ENCODE measurements at regions not wholly inside any gene's neighbourhood (a gene's known extent, or its start where the extent isn't known, plus 50 kb on each side); places are given as distances from the start of the nearest gene placed in this dataset.
"Not testable (repeated sequence)": the region's sequence is repeated elsewhere in the genome, so short reads cannot be mapped to it uniquely, and the experiment has no call there.

DNA sequence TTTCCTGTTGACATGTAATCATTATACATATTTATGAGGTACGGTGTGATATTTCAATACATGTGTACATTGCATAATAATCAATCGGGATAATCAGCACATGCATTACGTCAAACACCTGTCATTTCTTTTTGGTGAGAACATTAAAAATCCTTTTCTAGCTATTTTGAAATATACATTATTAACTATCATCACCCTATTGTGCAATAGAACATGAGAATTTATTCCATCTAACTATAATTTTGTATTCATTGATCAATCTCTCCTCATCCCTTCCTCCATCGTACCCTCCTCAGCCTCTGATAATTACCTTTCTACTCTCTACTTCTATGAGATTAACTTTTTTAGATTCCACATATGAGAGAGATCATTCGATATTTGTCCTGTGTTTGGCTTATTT, 170.9 kb upstream of the GHR start:
- no peak for DNase-seq

DNA sequence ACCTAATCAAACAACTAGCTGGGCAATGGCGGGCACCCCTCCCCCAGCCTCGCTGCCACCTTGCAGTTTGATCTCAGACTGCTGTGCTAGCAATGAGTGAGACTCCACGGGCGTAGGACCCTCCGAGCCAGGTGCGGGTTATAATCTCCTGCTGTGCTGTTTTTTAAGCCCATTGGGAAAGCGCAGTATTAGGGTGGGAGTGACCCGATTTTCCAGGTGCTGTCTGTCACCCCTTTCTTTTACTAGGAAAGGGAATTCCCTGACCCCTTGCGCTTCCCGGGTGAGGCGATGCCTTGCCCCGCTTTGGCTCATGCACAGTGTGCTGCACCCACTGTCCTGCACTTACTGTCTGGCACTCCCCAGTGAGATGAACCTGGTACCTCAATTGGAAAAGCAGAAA, 163.3 kb upstream of the GHR start:
- not testable (repeated sequence) for DNase-seq

DNA sequence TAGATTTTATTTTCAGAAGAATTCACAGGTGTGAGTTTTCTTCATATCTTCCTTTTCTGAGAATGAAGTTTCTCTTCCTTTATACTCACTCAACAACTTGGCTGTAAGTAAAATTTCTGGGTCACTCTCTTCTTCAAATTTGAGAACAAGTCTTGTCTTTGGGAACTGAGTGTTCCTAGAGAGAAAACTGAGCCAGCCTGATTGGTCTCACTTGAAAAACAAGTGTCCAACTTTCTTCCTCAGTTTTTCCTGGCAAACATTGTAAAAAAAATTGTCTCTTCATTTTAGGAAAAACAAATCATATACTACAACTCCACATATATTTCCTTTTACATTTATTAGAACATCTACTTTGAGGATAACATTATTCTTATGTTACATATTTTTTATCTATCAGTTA, 156.1 kb upstream of the GHR start:
- no peak for DNase-seq

DNA sequence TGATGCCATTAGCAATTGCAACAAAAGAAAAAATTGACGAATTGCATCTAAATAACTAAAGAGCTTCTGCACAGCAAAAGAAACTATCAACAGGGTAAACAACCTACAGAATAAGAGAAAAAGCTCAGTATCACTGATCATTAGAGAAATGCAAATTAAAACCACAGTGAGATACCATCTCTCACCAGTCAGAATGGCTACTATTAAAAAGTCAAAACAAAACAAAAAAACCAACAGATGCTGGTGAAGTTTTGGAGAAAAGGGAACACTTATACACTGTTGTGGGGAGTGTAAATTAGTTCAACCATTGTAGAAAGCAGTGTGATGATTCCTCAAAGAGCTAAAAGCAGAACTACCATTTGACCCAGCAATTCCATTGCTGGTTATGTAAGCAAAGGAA, 155.1 kb upstream of the GHR start:
- DNase-seq: not testable (repeated sequence)

GRCh38 chr5:42268630-42269029, 154.6 kb upstream of the GHR start:
- no peak for DNase-seq

DNA sequence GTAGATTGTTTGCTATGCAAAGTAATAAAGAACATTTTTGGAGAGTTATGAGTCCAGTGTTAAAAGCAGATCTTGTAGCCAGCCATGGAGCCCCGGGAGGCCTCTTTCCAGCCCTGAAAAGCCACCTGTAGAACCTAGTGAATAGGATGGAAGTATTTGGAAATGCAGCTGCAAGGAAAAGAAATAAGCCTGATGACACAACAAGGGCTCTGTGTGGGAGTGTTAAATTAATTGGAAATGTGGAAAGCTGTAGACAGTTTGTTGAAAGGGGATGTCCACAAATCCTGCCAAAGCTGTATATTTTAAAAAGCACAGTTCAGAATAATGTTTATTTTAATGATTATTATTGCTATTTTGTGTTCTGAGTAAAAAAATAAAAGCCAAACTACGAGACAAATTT, 152.5 kb upstream of the GHR start:
- no peak for DNase-seq

GRCh38 chr5:42274913-42275312, 148.3 kb upstream of the GHR start:
- DNase-seq: no peak

DNA sequence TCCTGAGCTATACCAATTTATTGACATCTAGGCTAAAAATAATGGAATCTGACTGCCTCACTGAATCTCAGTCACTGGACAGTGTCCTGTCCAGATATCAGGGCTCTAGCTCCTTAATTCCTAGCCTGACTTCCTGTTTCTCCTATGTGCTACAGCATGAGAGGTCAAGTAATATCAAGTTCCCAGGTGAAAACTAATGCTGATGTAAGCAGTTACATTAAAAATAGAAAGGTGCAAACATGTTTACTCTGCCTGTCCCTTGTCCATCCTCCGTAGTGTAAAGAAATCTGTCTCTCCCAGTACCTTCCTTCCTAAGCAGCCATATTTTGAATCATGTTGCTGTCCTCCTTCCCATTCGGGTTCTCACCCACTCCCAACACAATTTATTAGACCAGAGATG, 145.9 kb upstream of the GHR start:
- DNase-seq: no peak

GRCh38 chr5:42284584-42284983, 138.7 kb upstream of the GHR start:
- no peak for DNase-seq

DNA sequence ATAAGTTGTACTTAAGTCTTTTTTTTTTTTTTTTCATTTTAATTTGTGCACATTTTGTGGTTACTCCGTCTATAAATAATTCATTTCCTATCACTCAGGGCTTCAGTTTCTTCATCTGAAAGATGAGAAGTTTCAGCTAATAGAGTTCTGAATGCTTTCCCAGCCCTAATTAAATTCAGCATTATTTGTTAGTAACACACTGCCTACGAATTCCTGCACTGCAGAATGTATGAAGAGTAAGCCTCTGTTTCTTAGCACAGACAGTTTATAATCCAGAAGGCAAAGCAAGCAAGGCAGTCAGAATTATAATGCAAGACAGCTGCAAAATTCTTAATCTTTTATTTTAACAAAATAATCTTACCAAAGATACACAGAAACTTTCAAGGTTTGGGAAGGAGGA, 138.0 kb upstream of the GHR start:
- no peak for DNase-seq

- no peak for DNase-seq
Measured at GRCh38 chr5:42300496-42300895, 122.7 kb upstream of the GHR start.

DNA sequence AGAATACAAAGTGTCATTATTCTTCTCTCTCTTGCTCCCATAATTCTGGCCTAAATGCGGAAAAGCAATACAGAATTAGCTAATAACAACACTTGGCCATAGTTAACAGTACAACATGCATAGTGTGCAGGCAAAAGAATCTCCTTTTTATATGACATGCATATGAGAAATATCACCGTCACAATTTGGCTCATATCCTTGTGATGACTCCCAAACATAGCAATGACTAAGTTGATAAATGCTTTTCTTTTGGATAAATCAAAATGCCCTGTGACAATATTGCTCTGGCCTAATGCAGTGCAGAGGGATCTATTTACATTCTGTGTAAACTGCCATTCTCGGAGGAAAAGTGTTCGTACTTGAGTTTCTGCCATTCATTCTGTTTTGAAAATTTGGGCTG, 121.9 kb upstream of the GHR start:
- DNase-seq: no peak

GRCh38 chr5:42302186-42302585, 121.1 kb upstream of the GHR start:
- DNase-seq: no peak

DNA sequence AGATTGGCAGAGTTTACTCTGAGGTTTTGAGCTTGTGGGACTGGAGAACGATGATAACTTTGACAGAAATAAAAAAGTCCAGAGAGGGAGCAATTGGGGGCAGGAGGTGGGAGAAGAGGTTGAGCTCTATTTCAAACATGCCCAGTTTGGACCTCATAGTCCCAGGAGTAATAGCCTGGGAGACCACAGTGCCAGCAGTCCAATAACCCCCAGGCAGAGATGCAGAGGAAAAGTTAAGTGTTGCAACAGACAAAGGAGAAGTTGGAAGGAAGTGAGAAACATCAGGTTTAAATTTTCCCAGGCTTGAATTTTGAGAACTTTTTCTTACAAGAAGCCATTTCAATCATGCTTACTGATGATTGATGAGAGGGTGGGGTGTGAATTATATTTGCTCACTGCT, 117.0 kb upstream of the GHR start:
- DNase-seq: no peak

DNA sequence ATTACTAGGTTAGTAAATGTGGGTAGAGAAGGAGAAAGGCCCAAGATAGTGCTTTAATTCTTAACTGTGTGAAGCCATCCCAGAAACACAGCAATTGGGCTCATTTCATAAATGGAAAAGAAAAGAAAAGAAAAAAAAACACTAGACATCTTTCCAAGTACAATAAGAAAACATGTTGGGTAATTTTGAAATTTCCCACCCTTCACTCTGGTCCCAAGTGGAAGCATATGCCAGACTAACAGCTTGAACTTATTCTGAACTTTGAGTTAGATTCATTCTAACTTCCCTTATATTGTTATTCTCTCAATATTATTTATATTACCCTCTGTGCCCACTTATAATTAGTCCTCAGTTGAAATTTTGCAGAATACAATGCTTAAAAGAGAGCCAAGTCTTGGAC, 113.4 kb upstream of the GHR start:
- DNase-seq: no peak

DNA sequence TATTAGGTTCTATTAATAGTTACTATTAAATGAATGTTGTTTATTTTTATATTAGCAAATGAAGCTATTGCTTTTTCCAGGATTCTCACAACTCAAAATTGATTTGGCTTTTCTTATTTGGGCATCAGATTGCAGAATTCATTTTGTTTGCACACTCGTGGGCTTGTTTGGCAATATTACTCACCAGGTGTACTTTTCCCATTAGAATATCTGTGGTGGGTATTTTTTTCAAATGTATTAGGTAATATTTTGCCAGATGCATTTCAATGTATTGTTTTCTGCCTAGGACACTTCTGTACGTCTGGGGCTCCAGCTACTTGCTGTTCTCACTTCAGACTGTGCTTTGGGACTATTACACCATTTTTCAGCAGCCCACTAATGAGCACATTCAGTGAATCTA, 108.0 kb upstream of the GHR start:
- no peak for DNase-seq

DNA sequence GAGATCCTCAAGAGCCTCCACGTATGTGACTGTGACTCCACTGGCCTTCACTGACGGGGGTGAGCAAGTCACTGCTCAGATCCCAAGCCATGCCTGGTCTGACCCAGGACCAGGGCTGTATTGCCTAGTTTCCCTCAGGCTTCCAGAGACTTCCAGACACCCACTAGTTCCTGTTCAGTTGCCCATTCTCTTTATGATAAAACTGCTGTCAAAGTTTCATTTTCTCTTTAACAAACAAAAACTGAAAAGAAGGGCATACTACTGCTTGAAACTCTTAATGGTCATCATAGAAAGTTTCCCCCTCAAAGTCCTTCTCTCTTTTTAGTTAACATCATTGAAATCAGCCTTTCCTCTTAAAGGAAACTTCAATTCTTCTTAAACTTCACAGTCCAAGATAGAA, 105.7 kb upstream of the GHR start:
- DNase-seq: no peak

DNA sequence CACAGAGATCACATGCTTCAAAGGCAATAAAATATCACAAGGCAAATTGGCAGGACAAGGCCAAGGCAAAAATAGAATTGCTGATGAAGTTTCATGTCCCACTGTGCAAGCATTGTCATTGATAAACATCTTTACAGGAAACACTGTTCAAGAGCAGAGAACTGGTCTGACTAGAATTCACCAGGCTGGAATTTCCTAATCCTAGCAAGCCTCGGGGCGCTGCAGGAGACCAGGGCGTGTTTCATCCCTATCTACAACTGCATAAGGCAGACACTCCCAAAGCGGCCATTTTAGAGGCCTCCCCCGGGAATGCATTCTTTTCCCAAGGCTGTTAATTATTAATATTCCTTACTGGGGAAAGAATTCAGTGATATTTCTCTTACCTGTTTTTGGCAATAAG, 103.7 kb upstream of the GHR start:
- not testable (repeated sequence) for DNase-seq

DNA sequence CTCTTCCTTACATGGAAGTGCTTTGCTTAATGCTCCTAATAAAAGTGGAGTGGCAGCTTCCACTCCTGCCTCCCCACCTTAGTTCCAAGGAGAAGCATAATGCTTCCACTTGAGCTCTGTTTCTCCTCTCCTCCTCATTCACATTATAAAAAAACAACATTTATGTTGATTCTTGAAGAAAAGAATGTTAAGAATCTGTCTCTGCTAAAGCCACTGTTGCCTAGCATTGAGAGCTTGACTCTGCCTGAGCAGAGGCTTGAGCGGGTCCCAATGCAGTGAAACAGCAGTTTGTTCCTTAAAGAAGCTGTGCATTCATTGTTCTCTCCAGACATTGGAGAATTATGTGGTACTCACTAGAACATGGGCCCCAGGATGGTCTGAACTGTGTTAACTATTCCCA, 101.5 kb upstream of the GHR start:
- DNase-seq: no peak

DNA sequence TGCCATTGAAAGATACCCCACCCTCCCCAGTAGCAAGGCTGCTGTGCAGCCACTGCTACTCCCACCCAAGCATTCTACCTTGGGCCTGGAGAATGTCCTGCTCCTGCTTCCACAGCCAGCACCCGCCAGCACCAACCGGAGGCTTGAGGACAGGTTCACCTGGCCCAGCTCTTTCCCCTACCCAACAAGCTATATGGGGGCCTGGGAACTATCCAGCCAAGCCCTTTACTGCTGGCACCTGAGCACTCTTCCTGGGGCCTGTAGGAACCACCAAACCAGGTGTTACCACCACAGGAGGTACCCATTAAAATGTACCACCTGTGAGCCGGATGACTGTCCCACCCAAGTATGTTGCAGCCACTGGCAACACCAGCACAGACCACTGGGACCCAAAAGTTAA, 86.1 kb upstream of the GHR start:
- no peak for DNase-seq

GRCh38 chr5:42337607-42338006, 85.6 kb upstream of the GHR start:
- no peak for DNase-seq

- no peak for DNase-seq
Measured at GRCh38 chr5:42338136-42338535, 85.1 kb upstream of the GHR start.

GRCh38 chr5:42349163-42349562, 74.1 kb upstream of the GHR start:
- no peak for DNase-seq

DNA sequence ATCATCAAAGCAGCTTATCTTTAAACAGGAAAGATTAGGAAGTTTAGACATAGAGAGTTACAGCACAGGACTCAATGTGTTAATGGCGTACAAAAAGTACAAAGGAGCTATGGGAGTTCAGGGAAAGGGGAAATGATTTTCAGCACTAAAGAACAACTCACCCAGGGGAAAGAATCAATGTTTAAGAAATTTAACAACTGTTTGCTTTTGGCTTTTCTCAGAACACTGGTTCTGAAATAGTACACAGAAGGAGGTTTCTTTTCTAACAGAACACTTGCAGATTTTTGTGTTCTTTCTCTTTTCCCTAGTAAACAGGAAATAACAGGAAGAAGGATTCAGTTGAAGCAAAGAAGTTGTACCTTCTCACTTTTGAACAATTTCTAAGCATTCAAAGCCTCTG, 71.3 kb upstream of the GHR start:
- no peak for DNase-seq

GRCh38 chr5:42360056-42360455, 63.2 kb upstream of the GHR start:
- no peak for DNase-seq

DNA sequence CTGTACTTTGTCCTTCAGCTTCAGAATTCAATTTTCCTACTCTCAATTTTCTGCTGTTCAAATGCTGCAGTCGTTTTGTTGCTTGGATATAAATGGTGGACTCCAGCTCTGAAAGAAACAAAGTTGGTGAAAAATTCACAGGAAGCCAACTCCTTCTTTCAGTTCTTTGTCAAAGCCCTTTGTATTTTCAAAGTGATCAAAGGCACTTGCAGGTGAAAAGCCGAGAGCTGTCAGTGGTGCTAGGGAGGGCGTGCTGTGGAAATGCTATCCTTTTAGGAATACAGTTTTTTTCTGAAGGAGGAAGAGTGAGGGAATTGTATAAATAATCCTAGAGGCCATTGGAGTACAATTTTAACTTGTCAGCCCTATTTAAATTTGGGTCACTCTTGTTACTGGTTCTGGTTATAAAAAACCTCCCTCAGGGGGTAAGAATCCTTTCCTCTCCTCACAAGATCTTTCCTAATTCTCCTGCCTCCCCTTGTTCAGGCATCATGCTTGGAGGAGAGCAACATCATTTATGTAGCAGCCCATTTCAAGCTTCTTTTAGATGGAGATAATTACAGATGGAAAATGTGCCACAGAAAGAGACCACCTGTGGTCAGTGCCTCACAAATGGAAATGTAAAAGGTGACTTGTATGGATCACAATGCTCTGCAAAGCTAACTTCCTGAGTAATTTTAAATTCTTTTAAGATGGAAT, 62.5 kb upstream of the GHR start:
- DNase-seq: no peak
